ENCODE measurements at regions not wholly inside any gene's neighbourhood (a gene's known extent, or its start where the extent isn't known, plus 50 kb on each side); places are given as distances from the start of the nearest gene placed in this dataset.

- no peaks in the 10 kb centered on the region for H3K79me2 ChIP-seq (replicated peaks; ENCODE audit: insufficient read depth, low read length)
- no peak overlapping the region for H3K9ac ChIP-seq (ENCODE audit: low read length)
- no peaks in the 10 kb centered on the region for H3K9me2 ChIP-seq (ENCODE audit: insufficient read depth, low read length)
- H3F3A ChIP-seq (ENCODE audit: insufficient read depth, low read length, poor library complexity, severe bottlenecking), result no peaks in the 10 kb centered on the region
- H3K27ac ChIP-seq (ENCODE audit: low read length), result no peak overlapping the region
- H3K4me2 ChIP-seq (ENCODE audit: low read length), result no peak overlapping the region
- TF ChIP-seq EZH2 (IDR thresholded peaks at IDR 0.05; ENCODE audit: borderline replicate concordance, insufficient read depth, low read length, poor library complexity, severe bottlenecking) (no peak), EP300 (conservative IDR thresholded peaks at IDR 0.05; ENCODE audit: poor library complexity, severe bottlenecking) (no peak), CTCF (IDR thresholded peaks at IDR 0.05; ENCODE audit: poor library complexity, severe bottlenecking) (no peak), RAD21 (conservative IDR thresholded peaks at IDR 0.05) (no peak), SMC3 (conservative IDR thresholded peaks at IDR 0.05; ENCODE audit: poor library complexity) (no peak), TAF1 (IDR thresholded peaks at IDR 0.05; ENCODE audit: low read depth) (no peak), POLR2AphosphoS5 (IDR thresholded peaks at IDR 0.05) (no peak), MXI1 (conservative IDR thresholded peaks at IDR 0.05; ENCODE audit: poor library complexity, severe bottlenecking) (no peak)
- TF ChIP-seq, protein P1, sequence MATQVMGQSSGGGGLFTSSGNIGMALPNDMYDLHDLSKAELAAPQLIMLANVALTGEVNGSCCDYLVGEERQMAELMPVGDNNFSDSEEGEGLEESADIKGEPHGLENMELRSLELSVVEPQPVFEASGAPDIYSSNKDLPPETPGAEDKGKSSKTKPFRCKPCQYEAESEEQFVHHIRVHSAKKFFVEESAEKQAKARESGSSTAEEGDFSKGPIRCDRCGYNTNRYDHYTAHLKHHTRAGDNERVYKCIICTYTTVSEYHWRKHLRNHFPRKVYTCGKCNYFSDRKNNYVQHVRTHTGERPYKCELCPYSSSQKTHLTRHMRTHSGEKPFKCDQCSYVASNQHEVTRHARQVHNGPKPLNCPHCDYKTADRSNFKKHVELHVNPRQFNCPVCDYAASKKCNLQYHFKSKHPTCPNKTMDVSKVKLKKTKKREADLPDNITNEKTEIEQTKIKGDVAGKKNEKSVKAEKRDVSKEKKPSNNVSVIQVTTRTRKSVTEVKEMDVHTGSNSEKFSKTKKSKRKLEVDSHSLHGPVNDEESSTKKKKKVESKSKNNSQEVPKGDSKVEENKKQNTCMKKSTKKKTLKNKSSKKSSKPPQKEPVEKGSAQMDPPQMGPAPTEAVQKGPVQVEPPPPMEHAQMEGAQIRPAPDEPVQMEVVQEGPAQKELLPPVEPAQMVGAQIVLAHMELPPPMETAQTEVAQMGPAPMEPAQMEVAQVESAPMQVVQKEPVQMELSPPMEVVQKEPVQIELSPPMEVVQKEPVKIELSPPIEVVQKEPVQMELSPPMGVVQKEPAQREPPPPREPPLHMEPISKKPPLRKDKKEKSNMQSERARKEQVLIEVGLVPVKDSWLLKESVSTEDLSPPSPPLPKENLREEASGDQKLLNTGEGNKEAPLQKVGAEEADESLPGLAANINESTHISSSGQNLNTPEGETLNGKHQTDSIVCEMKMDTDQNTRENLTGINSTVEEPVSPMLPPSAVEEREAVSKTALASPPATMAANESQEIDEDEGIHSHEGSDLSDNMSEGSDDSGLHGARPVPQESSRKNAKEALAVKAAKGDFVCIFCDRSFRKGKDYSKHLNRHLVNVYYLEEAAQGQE (IDR thresholded peaks at IDR 0.05; ENCODE audit: borderline replicate concordance), result no peak
- no peaks in the 10 kb centered on the region for H4K20me1 ChIP-seq (ENCODE audit: insufficient read depth)
- H3K4me3 ChIP-seq (ENCODE audit: low read length), result no peak overlapping the region
- no peaks in the 10 kb centered on the region for H3K36me3 ChIP-seq (ENCODE audit: insufficient read depth, low read length)
- no peaks in the 10 kb centered on the region for H3K9me3 ChIP-seq (ENCODE audit: low read length)
- no peak overlapping the region for H2AFZ ChIP-seq (ENCODE audit: low read depth, low read length)
- H3K27me3 ChIP-seq (ENCODE audit: insufficient read depth, low read depth, low read length), result no peaks in the 10 kb centered on the region
Measured at GRCh38 chr21:23624281-23624680, 1983.0 kb downstream of the MRPL39 start.

DNA sequence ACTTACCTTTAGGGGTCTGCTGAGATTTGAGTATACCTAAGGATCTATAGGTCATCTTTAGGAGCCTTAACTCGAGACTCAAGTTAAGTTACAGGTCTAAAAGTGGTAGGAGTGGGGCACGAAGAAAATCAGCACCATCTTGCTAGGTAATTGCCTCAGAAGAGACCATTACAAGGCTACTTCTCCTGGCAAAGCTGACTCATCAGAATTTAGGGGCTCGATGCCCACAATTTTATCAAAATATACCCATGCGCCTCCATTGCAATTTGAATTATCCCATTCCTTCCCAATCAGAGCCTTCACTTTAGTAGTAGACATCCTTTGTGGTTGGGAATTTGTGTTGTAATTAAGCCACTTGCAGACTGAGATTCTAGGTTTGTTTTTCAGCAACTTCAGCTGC, 1994.3 kb downstream of the MRPL39 start:
- H3F3A ChIP-seq (ENCODE audit: insufficient read depth, low read length, poor library complexity, severe bottlenecking), result no peaks in the 10 kb centered on the region
- no peaks in the 10 kb centered on the region for H4K20me1 ChIP-seq (ENCODE audit: insufficient read depth)
- H3K79me2 ChIP-seq (replicated peaks; ENCODE audit: insufficient read depth, low read length), result no peaks in the 10 kb centered on the region
- no peak overlapping the region for H3K9ac ChIP-seq (ENCODE audit: low read length)
- no peaks in the 10 kb centered on the region for H3K36me3 ChIP-seq (ENCODE audit: insufficient read depth, low read length)
- no peak overlapping the region for H3K4me3 ChIP-seq (ENCODE audit: low read length)
- no peaks in the 10 kb centered on the region for H3K27me3 ChIP-seq (ENCODE audit: insufficient read depth, low read depth, low read length)
- H3K4me2 ChIP-seq (ENCODE audit: low read length), result no peak overlapping the region
- H3K27ac ChIP-seq (ENCODE audit: low read length), result no peak overlapping the region
- TF ChIP-seq POLR2AphosphoS5 (IDR thresholded peaks at IDR 0.05), result no peak
- no peak for TF ChIP-seq MXI1 (conservative IDR thresholded peaks at IDR 0.05; ENCODE audit: poor library complexity, severe bottlenecking)
- no peak for TF ChIP-seq EZH2 (IDR thresholded peaks at IDR 0.05; ENCODE audit: borderline replicate concordance, insufficient read depth, low read length, poor library complexity, severe bottlenecking)
- TF ChIP-seq SMC3 (conservative IDR thresholded peaks at IDR 0.05; ENCODE audit: poor library complexity), result no peak
- TF ChIP-seq TAF1 (IDR thresholded peaks at IDR 0.05; ENCODE audit: low read depth), result no peak
- TF ChIP-seq RAD21 (conservative IDR thresholded peaks at IDR 0.05), result no peak
- no peak for TF ChIP-seq EP300 (conservative IDR thresholded peaks at IDR 0.05; ENCODE audit: poor library complexity, severe bottlenecking)
- TF ChIP-seq, protein P1 (IDR thresholded peaks at IDR 0.05; ENCODE audit: borderline replicate concordance), result no peak
- TF ChIP-seq CTCF (IDR thresholded peaks at IDR 0.05; ENCODE audit: poor library complexity, severe bottlenecking), result no peak
- no peak overlapping the region for H2AFZ ChIP-seq (ENCODE audit: low read depth, low read length)
- H3K9me3 ChIP-seq (ENCODE audit: low read length), result no peaks in the 10 kb centered on the region
- no peaks in the 10 kb centered on the region for H3K9me2 ChIP-seq (ENCODE audit: insufficient read depth, low read length)

Data from neural cell (in vitro differentiated cells).